Motor neuron (in vitro differentiated cells): ENCODE measurements at regions not wholly inside any gene's neighbourhood (a gene's known extent, or its start where the extent isn't known, plus 50 kb on each side); places are given as distances from the start of the nearest gene placed in this dataset.

ENCODE experiments used
- ATAC-seq, 8 experiments: fragments of 200-7000 bp; cut with Tn5 transposase; replicated peaks in 6 of 8; 2 replicates each; pipeline ENCODE4 v1.8.0; 2021; ENCODE audit warnings: mild to moderate bottlenecking in 8 of 8, moderate library complexity in 8 of 8
- H3K27ac ChIP-seq, 2 donors: fragments of 250-450 bp; sonication (Bioruptor Pico); 2 replicates each; pipeline ENCODE4 v1.9.0; 2021; ENCODE audit warnings: antibody characterized with exemption in 2 of 2, mild to moderate bottlenecking in 2 of 2, moderate library complexity in 1 of 2
- H3K4me1 ChIP-seq, 2 donors: fragments of 250-450 bp; sonication (Bioruptor Pico); replicated peaks in 1 of 2; 2 replicates each; pipeline ENCODE4 v1.6.1; 2021; ENCODE audit warnings: antibody characterized with exemption in 2 of 2, mild to moderate bottlenecking in 2 of 2, moderate library complexity in 1 of 2
- H3K4me3 ChIP-seq, 5 donors: fragments of 250-450 bp; sonication (Bioruptor Pico); 2 replicates each; pipeline ENCODE4 v1.9.0; 2021; ENCODE audit warnings: antibody characterized with exemption in 5 of 5, mild to moderate bottlenecking in 5 of 5, moderate library complexity in 4 of 5
- WGBS, 10 experiments: fragments of 450-650 bp; shearing (Covaris generic); methylation state at CpG; one replicate each; pipeline ENCODE4 v1.0.0; 2022; 5-methylcytosine and 5-hydroxymethylcytosine counted together
- in situ Hi-C, 9 experiments: fragments of 400-800 bp; cut with MboI; loops; one replicate each; pipeline ENCODE4 v1.15.0; 2021; ENCODE audit warnings: low sequenced_read_pairs in 9 of 9, low pct_unique_long_range_greater_than_20kb in 2 of 9; ENCODE audit not compliant: unreplicated experiment in 9 of 9

- no peak for ATAC-seq
- Histone ChIP-seq H3K27ac (no peak overlapping the region), H3K4me1 (peaks cover 0 to 2% of the 10 kb centered on the region in 2 donors), H3K4me3 (no peak overlapping the region)
- WGBS, 10 experiments = 17 to 95% (median 66%) methylated on average over 1 to 6 of the region's 6 CpGs; no CpG with 5 or more reads in 1 of the 10 experiments
- in situ Hi-C loops = no loop called here
Measured at GRCh38 chr21:35491920-35492678, 443.0 kb upstream of the RUNX1 start.

GRCh38 chr21:35491114-35491513 lies 442.0 kb upstream of the RUNX1 start:
- H3K27ac ChIP-seq = no peak overlapping the region
- H3K4me1 ChIP-seq = peaks cover 0 to 2% of the 10 kb centered on the region in 2 donors
- no peak overlapping the region for H3K4me3 ChIP-seq
- WGBS, 10 experiments = 20 to 100% (median 86%) methylated on average over 1 of the region's 1 CpG; no CpG with 5 or more reads in 6 of the 10 experiments
- in situ Hi-C loops = no loop called here
- ATAC-seq = no peak

GRCh38 chr21:35489389-35489980 lies 440.4 kb upstream of the RUNX1 start:
- H3K4me1 ChIP-seq = peaks cover 0 to 2% of the 10 kb centered on the region in 2 donors
- peak in 5 of 8 experiments; percentile 26 to 70 (median 38) for ATAC-seq
- H3K27ac ChIP-seq = peak overlapping the region in 1 of 2 donors; percentile 49
- H3K4me3 ChIP-seq = no peak overlapping the region
- 69 to 100% (median 76%) methylated on average over 1 to 8 of the region's 10 CpGs; no CpG with 5 or more reads in 2 of the 10 experiments for WGBS, 10 experiments
- in situ Hi-C loops = no loop called here

GRCh38 chr21:35488946-35489345 lies 439.8 kb upstream of the RUNX1 start:
- ATAC-seq = peak in 2 of 8 experiments; percentile 40 to 63
- peaks cover 0 to 2% of the 10 kb centered on the region in 2 donors for H3K4me1 ChIP-seq
- no peak overlapping the region for H3K4me3 ChIP-seq
- in situ Hi-C loops = no loop called here
- peak overlapping the region in 1 of 2 donors; percentile 49 for H3K27ac ChIP-seq

GRCh38 chr21:35485364-35485763 lies 436.3 kb upstream of the RUNX1 start:
- whole genome bisulfite sequencing, 10 experiments = 43 to 100% (median 86%) methylated on average over 1 to 2 of the region's 2 CpGs; no CpG with 5 or more reads in 3 of the 10 experiments
- H3K4me1 ChIP-seq = peaks cover 0 to 2% of the 10 kb centered on the region in 2 donors
- no peak for ATAC-seq
- no peak overlapping the region for H3K27ac ChIP-seq
- in situ Hi-C loops = no loop called here
- H3K4me3 ChIP-seq = no peak overlapping the region

- peaks cover 0 to 2% of the 10 kb centered on the region in 2 donors for H3K4me1 ChIP-seq
- no peak for ATAC-seq
- 0 to 60% (median 45%) methylated on average over 1 to 2 of the region's 2 CpGs; no CpG with 5 or more reads in 1 of the 10 experiments for WGBS, 10 experiments
- in situ Hi-C loops = no loop called here
- H3K4me3 ChIP-seq = no peak overlapping the region
- no peak overlapping the region for H3K27ac ChIP-seq
Measured at GRCh38 chr21:35484851-35485250, 435.7 kb upstream of the RUNX1 start.

GRCh38 chr21:35484032-35484431 lies 434.9 kb upstream of the RUNX1 start:
- in situ Hi-C loops = no loop called here
- Histone ChIP-seq H3K27ac (no peak overlapping the region), H3K4me1 (no peaks in the 10 kb centered on the region), H3K4me3 (no peak overlapping the region)
- ATAC-seq = no peak
- WGBS, 10 experiments = 88 to 100% (median 100%) methylated on average over 1 to 2 of the region's 2 CpGs; no CpG with 5 or more reads in 5 of the 10 experiments

DNA sequence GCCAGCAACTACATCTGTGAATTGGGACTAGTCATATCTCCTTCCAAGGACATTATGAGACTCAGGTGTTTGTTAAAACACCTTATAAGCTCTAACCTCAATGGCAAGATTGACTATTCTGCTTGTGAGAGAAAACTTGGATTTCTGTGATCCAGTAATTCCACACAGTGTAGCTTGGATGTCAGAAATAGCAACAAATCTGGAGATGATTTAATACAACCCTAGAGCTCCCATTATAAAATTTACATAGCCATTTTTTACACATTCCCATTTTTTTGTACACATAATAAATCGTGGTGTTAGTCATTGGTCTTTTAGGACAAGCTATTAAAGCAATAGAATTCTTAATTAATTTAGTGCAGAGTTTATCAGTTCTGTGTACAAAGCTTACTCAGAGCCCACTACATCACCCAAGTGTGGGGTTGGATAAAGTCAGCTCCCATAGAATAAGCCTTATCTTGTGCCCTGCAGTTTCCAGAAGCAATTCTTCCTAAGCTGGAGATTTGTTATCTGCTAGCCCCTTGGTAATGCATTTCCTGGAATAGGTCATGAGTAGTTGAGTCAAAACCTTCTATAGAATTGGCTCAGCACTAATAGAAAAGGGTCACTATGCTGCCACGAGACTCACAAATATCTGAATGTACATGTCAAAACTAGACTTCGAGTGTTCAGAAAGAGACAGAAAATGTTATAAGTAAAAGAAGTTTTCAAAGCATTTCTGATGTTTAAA lies 434.0 kb upstream of the RUNX1 start:
- Histone ChIP-seq H3K4me3 (no peak overlapping the region), H3K4me1 (no peaks in the 10 kb centered on the region), H3K27ac (no peak overlapping the region)
- 0 to 69% (median 48%) methylated on average over 2 to 3 of the region's 3 CpGs for WGBS, 10 experiments
- ATAC-seq = peak in 6 of 8 experiments; percentile 31 to 96 (median 50)
- in situ Hi-C loops = no loop called here

- ATAC-seq = no peak
- in situ Hi-C loops = no loop called here
- 25 to 58% (median 45%) methylated on average over 1 to 2 of the region's 2 CpGs; no CpG with 5 or more reads in 2 of the 10 experiments for WGBS, 10 experiments
- Histone ChIP-seq H3K4me3 (no peak overlapping the region), H3K4me1 (no peaks in the 10 kb centered on the region), H3K27ac (no peak overlapping the region)
Measured at GRCh38 chr21:35482096-35482495, 433.0 kb upstream of the RUNX1 start.

- 65 to 100% (median 72%) methylated on average over 1 to 5 of the region's 6 CpGs for WGBS, 10 experiments
Measured at GRCh38 chr21:35481005-35481404, 431.9 kb upstream of the RUNX1 start.

DNA sequence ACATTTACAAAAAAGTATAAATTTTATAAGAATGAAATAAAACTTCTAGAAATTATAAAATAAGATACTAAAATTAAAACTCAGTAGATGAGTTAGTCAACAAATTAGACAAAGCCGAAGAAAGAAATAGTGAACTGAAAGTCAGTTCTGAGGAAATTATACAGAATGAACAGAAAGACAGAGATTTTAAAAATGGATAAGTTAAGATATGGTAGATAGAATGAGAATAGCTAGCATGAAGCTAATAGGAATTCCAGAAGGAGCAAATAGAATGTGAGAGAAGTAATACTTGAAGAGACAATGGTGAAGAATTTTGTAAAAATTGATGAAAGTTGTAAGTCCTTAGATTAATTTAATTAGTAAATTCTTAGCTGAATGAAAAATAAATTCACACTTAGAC lies 430.4 kb upstream of the RUNX1 start:
- H3K27ac ChIP-seq = no peak overlapping the region
- WGBS, 10 experiments = 60 to 100% (median 90%) methylated on average over 1 of the region's 1 CpG
- H3K4me3 ChIP-seq = no peak overlapping the region
- in situ Hi-C loops = no loop called here
- ATAC-seq = no peak
- H3K4me1 ChIP-seq = no peaks in the 10 kb centered on the region

More at GRCh38 chr21:35481005-35481404, 431.9 kb upstream of the RUNX1 start:
- Histone ChIP-seq H3K27ac (no peak overlapping the region), H3K4me1 (no peaks in the 10 kb centered on the region), H3K4me3 (no peak overlapping the region)
- ATAC-seq = no peak
- in situ Hi-C loops = no loop called here

GRCh38 chr21:35479065-35479448 lies 430.0 kb upstream of the RUNX1 start:
- no peaks in the 10 kb centered on the region for H3K4me1 ChIP-seq
- in situ Hi-C loops = no loop called here
- ATAC-seq = peak in 2 of 8 experiments; percentile 77 to 79

More at GRCh38 chr21:35479065-35479448, 430.0 kb upstream of the RUNX1 start:
- no peak overlapping the region for H3K27ac ChIP-seq
- no peak overlapping the region for H3K4me3 ChIP-seq
